GM13976 (cell line): ENCODE measurements at regions not wholly inside any gene's neighbourhood (a gene's known extent, or its start where the extent isn't known, plus 50 kb on each side); places are given as distances from the start of the nearest gene placed in this dataset.

Experiments used
- DNase-seq: peaks from one replicate; pipeline ENCODE4 v3.0.0; 2012; ENCODE audit warnings: low spot score
- CTCF ChIP-seq: IDR thresholded peaks from 2 replicates; pipeline ENCODE4 v1.5.1; 2012; ENCODE audit warnings: borderline replicate concordance, mild to moderate bottlenecking; ENCODE audit not compliant: insufficient read depth; ENCODE audit errors: extremely low read depth, missing control alignments, control extremely low read depth
- in situ Hi-C: fragments of 300-500 bp; cut with MboI; formaldehyde crosslinking; loops from one replicate; pipeline ENCODE4 v1.12.0; 2022; ENCODE audit warnings: low sequenced_read_pairs, mixed read lengths, inconsistent platforms; ENCODE audit not compliant: unreplicated experiment

- DNase-seq = no peak
- in situ Hi-C loops = no loop called here
- no peak for TF ChIP-seq CTCF
Observed at GRCh38 chr13:89783221-89783755, 1564.2 kb upstream of the MIR17HG start.

- in situ Hi-C loops = no loop called here
- TF ChIP-seq CTCF = no peak
- no peak for DNase-seq
Observed at GRCh38 chr13:89784161-89784809, 1563.2 kb upstream of the MIR17HG start.

- DNase-seq = no peak
- no peak for TF ChIP-seq CTCF
- in situ Hi-C loops = no loop called here
Observed at GRCh38 chr13:89786531-89786930, 1561.0 kb upstream of the MIR17HG start.

- in situ Hi-C loops = no loop called here
- no peak for TF ChIP-seq CTCF
- DNase-seq = no peak
Observed at GRCh38 chr13:89790696-89791095, 1556.8 kb upstream of the MIR17HG start.

GRCh38 chr13:89791971-89792630 is 1555.4 kb upstream of the MIR17HG start:
- in situ Hi-C loops = no loop called here
- DNase-seq = no peak
- TF ChIP-seq CTCF = no peak

- no peak for DNase-seq
- no peak for TF ChIP-seq CTCF
- in situ Hi-C loops = no loop called here
Observed at GRCh38 chr13:89796196-89796595, 1551.3 kb upstream of the MIR17HG start.
